Endothelial cell of umbilical vein (primary cell): ENCODE measurements at regions not wholly inside any gene's neighbourhood (a gene's known extent, or its start where the extent isn't known, plus 50 kb on each side); places are given as distances from the start of the nearest gene placed in this dataset.

Experiments used
- BruUV-seq: library from RNA; stranded (reverse); fragments of 400-500 nt; replicated peaks from 2 replicates; lab custom pipeline; 2021; lab: Mats Ljungman, UMichigan
- CTCF ChIA-PET: fragments of 300-600, 350-600 bp; sonication (Branson Sonifier 250); formaldehyde crosslinking; loops from one replicate; lab custom pipeline; 2021; ENCODE audit warnings: antibody characterized with exemption, inconsistent platforms; lab: Charles Lee
- POLR2A ChIA-PET: fragments of 300-600, 350-600 bp; sonication (Branson Sonifier 250); formaldehyde crosslinking; loops from one replicate; lab custom pipeline; 2021; ENCODE audit warnings: antibody characterized with exemption, inconsistent platforms; lab: Charles Lee
- DNase-seq: peaks from one replicate; pipeline ENCODE4 v3.0.0-alpha.2; 2011; ENCODE audit warnings: low read depth, low spot score
- FAIRE-seq: peaks from 2 replicates; lab custom pipeline; 2011; peaks lifted over from hg19 to GRCh38; lab: Jason Lieb, UNC
- H2AFZ ChIP-seq: 2 replicates; pipeline ENCODE4 v1.6.0; 2012; ENCODE audit warnings: low read depth, low read length, control low read depth, inconsistent platforms
- H3K27ac ChIP-seq: 2 replicates; pipeline ENCODE4 v1.5.1; 2011; ENCODE audit warnings: low read depth, mild to moderate bottlenecking, control low read depth, low read length, moderate library complexity; ENCODE audit not compliant: insufficient read depth
- H3K27me3 ChIP-seq, 2 experiments: 2 replicates each; pipeline versions ENCODE4 v1.6.0 to v1.6.1; 2011; ENCODE audit warnings: low read length in 2 of 2, mixed read lengths in 1 of 2; ENCODE audit not compliant: control insufficient read depth in 2 of 2, insufficient read depth in 2 of 2
- H3K36me3 ChIP-seq, 2 experiments: 2 replicates in 1 of 2; 3 replicates in 1 of 2; pipeline ENCODE4 v1.5.1; 2011; ENCODE audit warnings: low read length in 2 of 2, mild to moderate bottlenecking in 1 of 2, moderate library complexity in 1 of 2; ENCODE audit not compliant: control insufficient read depth in 2 of 2, insufficient read depth in 2 of 2; ENCODE audit errors: extremely low read depth in 1 of 2
- H3K4me1 ChIP-seq: 3 replicates; pipeline ENCODE4 v1.5.1; 2011; ENCODE audit warnings: mild to moderate bottlenecking, low read length; ENCODE audit not compliant: control insufficient read depth, insufficient read depth; ENCODE audit errors: extremely low read depth
- H3K4me2 ChIP-seq: 2 replicates; pipeline ENCODE4 v1.6.1; 2011; ENCODE audit warnings: low read length, control low read depth, mixed read lengths; ENCODE audit not compliant: insufficient read depth
- H3K4me3 ChIP-seq, 3 experiments: fragments of 200-600 bp in 1 of 3; sonication (generic), shearing (Covaris generic) in 1 of 3; replicated peaks in 1 of 3; 2 replicates each; pipeline ENCODE4 v1.5.1; 2011 to 2016; ENCODE audit warnings: control low read depth in 3 of 3, low read length in 3 of 3, mild to moderate bottlenecking in 2 of 3, inconsistent platforms in 1 of 3, low read depth in 1 of 3, moderate library complexity in 1 of 3; ENCODE audit not compliant: insufficient read depth in 1 of 3
- H3K79me2 ChIP-seq: 2 replicates; pipeline ENCODE4 v1.6.0; 2012; ENCODE audit warnings: low read length, inconsistent platforms; ENCODE audit not compliant: control insufficient read depth, insufficient read depth
- H3K9ac ChIP-seq: replicated peaks from 2 replicates; pipeline ENCODE3; 2011; ENCODE audit warnings: low read length, control low read depth; ENCODE audit not compliant: insufficient read depth; ENCODE audit errors: extremely low read depth
- H3K9me1 ChIP-seq: replicated peaks from 3 replicates; pipeline ENCODE4 v1.6.0; 2011; ENCODE audit warnings: mild to moderate bottlenecking, low read length; ENCODE audit not compliant: control insufficient read depth, insufficient read depth; ENCODE audit errors: extremely low read depth
- H3K9me3 ChIP-seq: replicated peaks from 2 replicates; pipeline ENCODE4 v1.5.1; 2012; ENCODE audit warnings: low read length, inconsistent platforms; ENCODE audit not compliant: control insufficient read depth, insufficient read depth
- H4K20me1 ChIP-seq: replicated peaks from 2 replicates; pipeline ENCODE3; 2011; ENCODE audit warnings: mild to moderate bottlenecking, low read length; ENCODE audit not compliant: control insufficient read depth, insufficient read depth; ENCODE audit errors: extremely low read depth
- EZH2 ChIP-seq: IDR thresholded peaks from 2 replicates; pipeline ENCODE4 v1.6.1; 2012; ENCODE audit warnings: borderline replicate concordance, low read depth, mild to moderate bottlenecking, moderate library complexity, low read length, inconsistent platforms; ENCODE audit not compliant: severe bottlenecking
- FOS ChIP-seq: IDR thresholded peaks from 2 replicates; pipeline ENCODE4 v1.6.1; 2011; ENCODE audit warnings: mild to moderate bottlenecking, low read length, moderate library complexity, borderline replicate concordance; ENCODE audit not compliant: insufficient read depth
- GATA2 ChIP-seq: IDR thresholded peaks from 2 replicates; pipeline ENCODE4 v1.7.0; 2011; ENCODE audit warnings: low read depth, mild to moderate bottlenecking, moderate library complexity, mixed read lengths, low read length; ENCODE audit not compliant: insufficient read length, insufficient read depth
- JUN ChIP-seq: IDR thresholded peaks from 2 replicates; pipeline ENCODE4 v1.6.1; 2011; ENCODE audit warnings: borderline replicate concordance, low read depth; ENCODE audit not compliant: insufficient read length, insufficient read depth
- MYC ChIP-seq: IDR thresholded peaks from one replicate; pipeline ENCODE4 v1.6.1; 2011; ENCODE audit warnings: mild to moderate bottlenecking, low read depth, low read length
- POLR2A ChIP-seq: IDR thresholded peaks from 2 replicates; pipeline ENCODE4 v1.6.1; 2012; ENCODE audit warnings: low read depth, mild to moderate bottlenecking, control low read depth, low read length
- POLR2AphosphoS5 ChIP-seq: IDR thresholded peaks from 2 replicates; pipeline ENCODE4 v1.6.1; 2012; ENCODE audit warnings: low read depth, mild to moderate bottlenecking, control low read depth, low read length, moderate library complexity; ENCODE audit not compliant: insufficient read depth
- dilution Hi-C: fragments of 300-500 bp; cut with MboI; formaldehyde crosslinking; loops from one replicate; pipeline ENCODE4 v1.15.0; 2019; ENCODE audit warnings: low sequenced_read_pairs; ENCODE audit not compliant: extremely low pct_ligation_motif_present
- intact Hi-C: fragments of 100-400 bp; cut with micrococcal nuclease; formaldehyde crosslinking; loops from one replicate; pipeline ENCODE4 v1.10.0; 2022
- TF ChIP-seq, protein P1 (sequence below), 2 donors: IDR thresholded peaks; 1 replicate in 1 of 2; 2 replicates in 1 of 2; pipeline ENCODE4 v1.5.1; 2011; ENCODE audit warnings: low read length in 2 of 2, mild to moderate bottlenecking in 2 of 2, moderate library complexity in 2 of 2, control low read depth in 1 of 2, inconsistent platforms in 1 of 2, low read depth in 1 of 2; ENCODE audit not compliant: insufficient read depth in 1 of 2; ENCODE audit errors: extremely low read depth in 1 of 2
- TF ChIP-seq, protein P2 (sequence below): IDR thresholded peaks from 2 replicates; pipeline ENCODE4 v1.6.1; 2011; ENCODE audit not compliant: insufficient read depth, insufficient read length

DNA sequence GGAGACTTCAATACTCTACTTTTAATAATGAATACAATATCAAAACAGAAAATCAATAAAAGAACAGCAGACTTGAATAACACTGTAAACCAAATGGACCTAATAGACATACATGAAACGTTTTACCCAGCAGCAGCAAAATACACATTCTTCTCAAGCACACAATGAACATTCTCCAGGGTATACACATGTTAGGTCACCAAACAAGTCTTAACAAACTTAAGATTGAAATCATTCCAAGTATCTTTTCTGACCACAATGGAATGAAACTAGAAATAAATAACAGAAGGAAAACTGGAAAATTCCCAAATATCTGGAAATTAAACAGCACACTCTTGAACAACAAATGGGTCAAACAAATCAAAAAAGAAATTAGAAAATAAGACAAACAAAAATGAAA, 145.0 kb upstream of the CT83 start:
- FAIRE-seq (no peak), DNase-seq (no peak)
- Histone ChIP-seq H2AFZ (no peak overlapping the region), H3K79me2 (no peaks in the 10 kb centered on the region), H3K4me2 (no peak overlapping the region), H3K27ac (no peak overlapping the region), H4K20me1 (no peaks in the 10 kb centered on the region), H3K4me1 (no peaks in the 10 kb centered on the region), H3K36me3 (no peaks in the 10 kb centered on the region), H3K4me3 (no peak overlapping the region), H3K27me3 (no peaks in the 10 kb centered on the region), H3K9ac (no peak overlapping the region), H3K9me3 (no peaks in the 10 kb centered on the region), H3K9me1 (no peaks in the 10 kb centered on the region)
- ChIA-PET POLR2A (no interaction called here), CTCF (no interaction called here)
- dilution Hi-C loops (no loop called here), intact Hi-C loops (no loop called here)
- TF ChIP-seq POLR2A = no peak
- TF ChIP-seq POLR2AphosphoS5 = no peak
- TF ChIP-seq, protein P1, sequence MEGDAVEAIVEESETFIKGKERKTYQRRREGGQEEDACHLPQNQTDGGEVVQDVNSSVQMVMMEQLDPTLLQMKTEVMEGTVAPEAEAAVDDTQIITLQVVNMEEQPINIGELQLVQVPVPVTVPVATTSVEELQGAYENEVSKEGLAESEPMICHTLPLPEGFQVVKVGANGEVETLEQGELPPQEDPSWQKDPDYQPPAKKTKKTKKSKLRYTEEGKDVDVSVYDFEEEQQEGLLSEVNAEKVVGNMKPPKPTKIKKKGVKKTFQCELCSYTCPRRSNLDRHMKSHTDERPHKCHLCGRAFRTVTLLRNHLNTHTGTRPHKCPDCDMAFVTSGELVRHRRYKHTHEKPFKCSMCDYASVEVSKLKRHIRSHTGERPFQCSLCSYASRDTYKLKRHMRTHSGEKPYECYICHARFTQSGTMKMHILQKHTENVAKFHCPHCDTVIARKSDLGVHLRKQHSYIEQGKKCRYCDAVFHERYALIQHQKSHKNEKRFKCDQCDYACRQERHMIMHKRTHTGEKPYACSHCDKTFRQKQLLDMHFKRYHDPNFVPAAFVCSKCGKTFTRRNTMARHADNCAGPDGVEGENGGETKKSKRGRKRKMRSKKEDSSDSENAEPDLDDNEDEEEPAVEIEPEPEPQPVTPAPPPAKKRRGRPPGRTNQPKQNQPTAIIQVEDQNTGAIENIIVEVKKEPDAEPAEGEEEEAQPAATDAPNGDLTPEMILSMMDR (IDR thresholded peaks at IDR 0.05; ENCODE audit: extremely low read depth in 1 of 2, insufficient read depth in 1 of 2, low read depth in 1 of 2, low read length in 2 of 2) = no peak
- TF ChIP-seq GATA2 = no peak
- no peak for TF ChIP-seq JUN
- no peak for TF ChIP-seq EZH2
- no peak for TF ChIP-seq MYC
- TF ChIP-seq, protein P2, sequence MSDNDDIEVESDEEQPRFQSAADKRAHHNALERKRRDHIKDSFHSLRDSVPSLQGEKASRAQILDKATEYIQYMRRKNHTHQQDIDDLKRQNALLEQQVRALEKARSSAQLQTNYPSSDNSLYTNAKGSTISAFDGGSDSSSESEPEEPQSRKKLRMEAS = no peak
- no peak for TF ChIP-seq FOS
- no TSS peak for BruUV-seq
